ENCODE measurements at regions not wholly inside any gene's neighbourhood (a gene's known extent, or its start where the extent isn't known, plus 50 kb on each side); places are given as distances from the start of the nearest gene placed in this dataset.

DNA sequence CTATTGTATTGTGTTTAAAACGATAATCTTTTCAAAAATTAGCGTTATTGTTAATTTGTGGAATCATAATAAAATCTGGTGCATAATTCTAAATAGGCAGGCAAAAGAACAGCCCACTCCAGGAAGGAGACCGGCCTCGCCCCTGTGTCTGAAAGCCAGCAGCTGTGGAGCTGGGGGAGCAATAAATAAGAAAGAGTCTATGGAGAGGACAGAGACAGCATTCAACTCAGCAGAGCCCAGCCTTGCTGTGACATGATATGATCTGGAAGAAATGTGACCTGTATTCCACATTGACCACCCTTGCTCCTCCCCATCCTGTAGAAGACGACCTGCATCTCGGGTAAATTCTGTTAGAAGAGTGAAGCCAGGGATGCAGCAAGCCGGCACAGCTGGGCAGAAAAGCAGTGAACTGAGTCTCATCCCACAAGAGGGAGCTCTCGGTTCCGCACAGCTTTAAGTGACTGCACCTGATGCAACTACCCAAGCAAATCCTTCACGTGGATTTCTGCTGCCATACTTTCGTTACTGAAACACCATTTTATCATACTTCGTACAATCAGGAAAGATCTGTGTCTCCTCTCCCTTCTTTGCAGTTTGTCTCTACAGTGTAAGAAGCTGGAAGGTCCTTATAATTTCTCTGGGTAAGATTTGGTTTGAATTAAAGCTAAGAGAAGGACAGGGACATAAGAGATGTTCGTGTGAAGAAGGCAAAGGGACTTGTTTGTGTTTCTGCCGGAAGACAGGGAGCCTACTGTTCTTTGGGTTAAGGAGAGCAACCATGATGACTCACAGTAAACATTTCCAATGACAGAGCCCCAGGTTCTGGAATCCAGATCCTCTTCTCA, 427.1 kb downstream of the GPAM start:
- peaks cover 0 to 2% (median 0%) of the 10 kb centered on the region in 4 experiments for H3K27me3 ChIP-seq (replicated peaks in 1 of 4; ENCODE audit: control extremely low read depth in 1 of 4, control insufficient read depth in 3 of 4, insufficient read depth in 4 of 4, low read length in 3 of 4)
- no peaks in the 10 kb centered on the region for H3K36me3 ChIP-seq (replicated peaks in 1 of 2; ENCODE audit: control extremely low read depth in 1 of 2, control insufficient read depth in 1 of 2, extremely low read depth in 1 of 2, insufficient read depth in 2 of 2, low read length in 1 of 2)
- POLR2A ChIA-PET = no interaction called here
- no peak overlapping the region for H3K27ac ChIP-seq (ENCODE audit: low read length in 2 of 2)
- peaks cover 19% of the 10 kb centered on the region for H3K27me3 Mint-ChIP-seq
- H3K9ac ChIP-seq (ENCODE audit: low read length) = no peak overlapping the region
- WGBS (ENCODE audit: insufficient coverage) = 29% methylated on average over 10 of the region's 14 CpGs
- intact Hi-C loops (cut with micrococcal nuclease) = no loop called here
- no peaks in the 10 kb centered on the region for H3K9me3 ChIP-seq (ENCODE audit: control extremely low read depth in 1 of 3, control insufficient read depth in 2 of 3, insufficient read depth in 1 of 3, low read length in 2 of 3)
- ATAC-seq (ENCODE audit: low read depth) (no peak), DNase-seq (peak; percentile 3)
- H4K20me1 ChIP-seq (ENCODE audit: control insufficient read depth, insufficient read depth, low read length, poor library complexity, severe bottlenecking) = no peaks in the 10 kb centered on the region
- TF ChIP-seq, protein P1, sequence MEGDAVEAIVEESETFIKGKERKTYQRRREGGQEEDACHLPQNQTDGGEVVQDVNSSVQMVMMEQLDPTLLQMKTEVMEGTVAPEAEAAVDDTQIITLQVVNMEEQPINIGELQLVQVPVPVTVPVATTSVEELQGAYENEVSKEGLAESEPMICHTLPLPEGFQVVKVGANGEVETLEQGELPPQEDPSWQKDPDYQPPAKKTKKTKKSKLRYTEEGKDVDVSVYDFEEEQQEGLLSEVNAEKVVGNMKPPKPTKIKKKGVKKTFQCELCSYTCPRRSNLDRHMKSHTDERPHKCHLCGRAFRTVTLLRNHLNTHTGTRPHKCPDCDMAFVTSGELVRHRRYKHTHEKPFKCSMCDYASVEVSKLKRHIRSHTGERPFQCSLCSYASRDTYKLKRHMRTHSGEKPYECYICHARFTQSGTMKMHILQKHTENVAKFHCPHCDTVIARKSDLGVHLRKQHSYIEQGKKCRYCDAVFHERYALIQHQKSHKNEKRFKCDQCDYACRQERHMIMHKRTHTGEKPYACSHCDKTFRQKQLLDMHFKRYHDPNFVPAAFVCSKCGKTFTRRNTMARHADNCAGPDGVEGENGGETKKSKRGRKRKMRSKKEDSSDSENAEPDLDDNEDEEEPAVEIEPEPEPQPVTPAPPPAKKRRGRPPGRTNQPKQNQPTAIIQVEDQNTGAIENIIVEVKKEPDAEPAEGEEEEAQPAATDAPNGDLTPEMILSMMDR (IDR thresholded peaks at IDR 0.05) = no peak
- no peak overlapping the region for H3K4me2 ChIP-seq (replicated peaks; ENCODE audit: low read depth, low read length, poor library complexity, severe bottlenecking)
- H3K27ac Mint-ChIP-seq = no peak overlapping the region
- H3K4me3 ChIP-seq (ENCODE audit: control extremely low read depth in 1 of 5, extremely low read depth in 1 of 5, insufficient read depth in 1 of 5, low read depth in 2 of 5, low read length in 4 of 5) = no peak overlapping the region
- H3K4me1 ChIP-seq (ENCODE audit: control insufficient read depth in 2 of 2, insufficient read depth in 2 of 2, low read length in 2 of 2) = no peaks in the 10 kb centered on the region
- CTCF ChIA-PET = no interaction called here
- H3K4me3 Mint-ChIP-seq = no peak overlapping the region
- peak overlapping the region; percentile 13 for H2AFZ ChIP-seq (ENCODE audit: insufficient read depth, low read depth, low read length, poor library complexity, severe bottlenecking)
- H3K79me2 ChIP-seq (ENCODE audit: control insufficient read depth, insufficient read depth, low read length) = no peaks in the 10 kb centered on the region
- no peaks in the 10 kb centered on the region for H3K9me3 Mint-ChIP-seq (ENCODE audit: insufficient read depth)
- no peaks in the 10 kb centered on the region for H3K4me1 Mint-ChIP-seq

DNA sequence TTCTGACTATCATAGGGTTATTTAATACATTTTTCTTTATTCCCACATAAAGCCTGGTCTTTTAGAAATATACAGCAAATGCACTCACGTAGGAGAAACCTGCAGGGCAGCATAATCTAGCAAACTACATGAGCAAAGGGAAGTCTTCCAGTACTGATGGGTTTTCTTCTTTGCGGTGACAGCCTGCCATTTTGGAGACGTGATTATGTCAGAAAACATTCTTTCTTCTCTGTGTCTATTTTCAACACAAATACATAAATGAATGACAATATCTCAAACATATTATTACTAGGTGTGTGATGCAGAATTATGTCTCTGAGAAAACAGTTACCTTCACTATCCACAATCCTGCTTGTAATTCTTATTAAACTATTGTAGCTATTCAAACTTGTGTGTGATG, 425.0 kb downstream of the GPAM start:
- no peak overlapping the region for H3K4me3 Mint-ChIP-seq
- DNase-seq (no peak), ATAC-seq (ENCODE audit: low read depth) (no peak)
- no peaks in the 10 kb centered on the region for H3K4me1 Mint-ChIP-seq
- WGBS (ENCODE audit: insufficient coverage) = 67% methylated on average over 1 of the region's 3 CpGs
- no peak overlapping the region for H3K4me3 ChIP-seq (ENCODE audit: control extremely low read depth in 1 of 5, extremely low read depth in 1 of 5, insufficient read depth in 1 of 5, low read depth in 2 of 5, low read length in 4 of 5)
- H3K9ac ChIP-seq (ENCODE audit: low read length) = no peak overlapping the region
- intact Hi-C loops (cut with micrococcal nuclease) = no loop called here
- H3K9me3 Mint-ChIP-seq (ENCODE audit: insufficient read depth) = no peaks in the 10 kb centered on the region
- H3K79me2 ChIP-seq (ENCODE audit: control insufficient read depth, insufficient read depth, low read length) = no peaks in the 10 kb centered on the region
- TF ChIP-seq EZH2 (IDR thresholded peaks at IDR 0.05; ENCODE audit: borderline replicate concordance, insufficient read depth, low read depth, low read length, poor library complexity, severe bottlenecking) = no peak
- TF ChIP-seq, protein P1 (IDR thresholded peaks at IDR 0.05) = no peak
- H4K20me1 ChIP-seq (ENCODE audit: control insufficient read depth, insufficient read depth, low read length, poor library complexity, severe bottlenecking) = no peaks in the 10 kb centered on the region
- H3K4me1 ChIP-seq (ENCODE audit: control insufficient read depth in 2 of 2, insufficient read depth in 2 of 2, low read length in 2 of 2) = no peaks in the 10 kb centered on the region
- no peaks in the 10 kb centered on the region for H3K9me3 ChIP-seq (ENCODE audit: control extremely low read depth in 1 of 3, control insufficient read depth in 2 of 3, insufficient read depth in 1 of 3, low read length in 2 of 3)
- H3K27me3 Mint-ChIP-seq = peaks cover 19% of the 10 kb centered on the region
- H3K4me2 ChIP-seq (replicated peaks; ENCODE audit: low read depth, low read length, poor library complexity, severe bottlenecking) = no peak overlapping the region
- POLR2A ChIA-PET = no interaction called here
- no peak overlapping the region for H3K27ac ChIP-seq (ENCODE audit: low read length in 2 of 2)
- H3K27me3 ChIP-seq (replicated peaks in 1 of 4; ENCODE audit: control extremely low read depth in 1 of 4, control insufficient read depth in 3 of 4, insufficient read depth in 4 of 4, low read length in 3 of 4) = peaks cover 0 to 2% (median 0%) of the 10 kb centered on the region in 4 experiments
- CTCF ChIA-PET = no interaction called here
- no peaks in the 10 kb centered on the region for H3K36me3 ChIP-seq (replicated peaks in 1 of 2; ENCODE audit: control extremely low read depth in 1 of 2, control insufficient read depth in 1 of 2, extremely low read depth in 1 of 2, insufficient read depth in 2 of 2, low read length in 1 of 2)
- no peak overlapping the region for H3K27ac Mint-ChIP-seq
- no peak overlapping the region for H2AFZ ChIP-seq (ENCODE audit: insufficient read depth, low read depth, low read length, poor library complexity, severe bottlenecking)
